SK-N-SH treated with all-trans-retinoic acid at 6 μM for 48 hours (cell line): ENCODE measurements at regions not wholly inside any gene's neighbourhood (a gene's known extent, or its start where the extent isn't known, plus 50 kb on each side); places are given as distances from the start of the nearest gene placed in this dataset.

Experiments
- ATAC-seq: fragments of 200-7000 bp; cut with Tn5 transposase; 3 replicates; pipeline ENCODE4 v1.9.1; 2020; ENCODE audit warnings: mild to moderate bottlenecking, moderate library complexity
- ZNF565 ChIP-seq: fragments of 450-650 bp; formaldehyde crosslinking; conservative IDR thresholded peaks from 2 replicates; pipeline ENCODE4 v1.5.0; 2020; ENCODE audit warnings: low read depth, mild to moderate bottlenecking, moderate library complexity

DNA sequence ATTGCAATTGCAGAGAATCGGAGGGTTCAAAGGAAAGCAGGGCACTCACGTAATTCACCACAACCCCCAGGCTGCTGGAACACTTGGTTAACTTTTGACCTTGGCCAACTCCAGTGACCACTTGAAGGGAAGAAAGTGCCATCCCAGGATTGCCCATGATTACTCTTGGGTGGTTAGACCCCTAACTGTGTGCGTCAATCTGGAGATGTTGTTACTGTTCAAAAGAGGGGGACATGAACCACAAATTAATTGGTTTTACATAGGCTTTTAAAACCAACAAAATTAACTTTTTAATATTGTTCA, 50.1 kb upstream of the NCOA3 start:
- no peak for ATAC-seq
- TF ChIP-seq ZNF565: no peak
